Hepatocyte (in vitro differentiated cells): ENCODE measurements at regions not wholly inside any gene's neighbourhood (a gene's known extent, or its start where the extent isn't known, plus 50 kb on each side); places are given as distances from the start of the nearest gene placed in this dataset.
"Not testable (repeated sequence)": the region's sequence is repeated elsewhere in the genome, so short reads cannot be mapped to it uniquely, and the experiment has no call there.

Experiments used
- DNase-seq: peaks from one replicate; pipeline ENCODE4 v3.0.0-alpha.2; 2016; ENCODE audit warnings: low spot score
- H2AFZ ChIP-seq: fragments of 200-600 bp; sonication (generic); 2 replicates; pipeline ENCODE4 v1.6.0; 2016; ENCODE audit warnings: antibody characterized with exemption, mild to moderate bottlenecking
- H3K27ac ChIP-seq: fragments of 200-600 bp; sonication (generic); 2 replicates; pipeline ENCODE4 v1.5.1; 2016; ENCODE audit warnings: mild to moderate bottlenecking
- H3K27me3 ChIP-seq: fragments of 200-600 bp; sonication (generic); 2 replicates; pipeline ENCODE4 v1.6.1; 2016
- H3K36me3 ChIP-seq: fragments of 200-600 bp; sonication (generic); replicated peaks from 2 replicates; pipeline ENCODE4 v1.5.1; 2016; ENCODE audit warnings: low read depth; ENCODE audit not compliant: insufficient read depth
- H3K4me1 ChIP-seq: fragments of 200-600 bp; sonication (generic); 2 replicates; pipeline ENCODE4 v1.5.1; 2016; ENCODE audit warnings: mild to moderate bottlenecking, moderate library complexity; ENCODE audit not compliant: insufficient read depth
- H3K4me2 ChIP-seq: fragments of 200-600 bp; sonication (generic); 2 replicates; pipeline ENCODE4 v1.6.0; 2016
- H3K4me3 ChIP-seq: fragments of 200-600 bp; sonication (generic); 2 replicates; pipeline ENCODE4 v1.5.1; 2016; ENCODE audit warnings: mild to moderate bottlenecking
- H3K79me2 ChIP-seq: fragments of 200-600 bp; sonication (generic); 2 replicates; pipeline ENCODE4 v1.6.0; 2017; ENCODE audit warnings: mild to moderate bottlenecking
- H3K9me2 ChIP-seq: fragments of 200-600 bp; sonication (generic); replicated peaks from 2 replicates; pipeline ENCODE4 v1.6.0; 2017; ENCODE audit warnings: mild to moderate bottlenecking; ENCODE audit not compliant: insufficient read depth
- H3K9me3 ChIP-seq: fragments of 200-600 bp; sonication (generic); 2 replicates; pipeline ENCODE4 v1.5.1; 2016; ENCODE audit warnings: low read depth, mild to moderate bottlenecking
- H4K20me1 ChIP-seq: fragments of 200-600 bp; sonication (generic); 2 replicates; pipeline ENCODE4 v1.6.0; 2016; ENCODE audit warnings: mild to moderate bottlenecking; ENCODE audit not compliant: insufficient read depth, poor library complexity, severe bottlenecking
- CTCF ChIP-seq: fragments of 200-600 bp; sonication (generic); IDR thresholded peaks from 2 replicates; pipeline ENCODE4 v1.5.1; 2016; ENCODE audit warnings: antibody characterized with exemption, mild to moderate bottlenecking; ENCODE audit not compliant: poor library complexity
- EZH2 ChIP-seq: fragments of 200-600 bp; sonication (generic); IDR thresholded peaks from 2 replicates; pipeline ENCODE4 v1.6.1; 2016; ENCODE audit warnings: antibody characterized with exemption, mild to moderate bottlenecking, borderline replicate concordance
- EZH2phosphoT487 ChIP-seq: fragments of 200-600 bp; sonication (generic); IDR thresholded peaks from one replicate; pipeline ENCODE4 v1.6.1; 2018; ENCODE audit warnings: antibody characterized with exemption, mild to moderate bottlenecking, low read depth, moderate library complexity; ENCODE audit not compliant: unreplicated experiment, severe bottlenecking
- whole genome bisulfite sequencing: methylation state at CpG from one replicate; pipeline ENCODE4 v1.1.6; 2016; ENCODE audit warnings: low lambda C conversion rate; ENCODE audit errors: missing lambda C conversion rate; 5-methylcytosine and 5-hydroxymethylcytosine counted together

- no peaks in the 10 kb centered on the region for H3K9me3 ChIP-seq
- H3K4me3 ChIP-seq = no peak overlapping the region
- no peak overlapping the region for H2AFZ ChIP-seq
- H3K4me1 ChIP-seq = no peaks in the 10 kb centered on the region
- DNase-seq = no peak
- H3K36me3 ChIP-seq = no peaks in the 10 kb centered on the region
- no peaks in the 10 kb centered on the region for H4K20me1 ChIP-seq
- H3K79me2 ChIP-seq = no peaks in the 10 kb centered on the region
- H3K4me2 ChIP-seq = no peak overlapping the region
- H3K27ac ChIP-seq = no peak overlapping the region
- no peaks in the 10 kb centered on the region for H3K27me3 ChIP-seq
- H3K9me2 ChIP-seq = no peaks in the 10 kb centered on the region
- WGBS = 68% methylated on average over 2 of the region's 2 CpGs
- TF ChIP-seq EZH2 = no peak
- no peak for TF ChIP-seq CTCF
Observed at GRCh38 chrX:13448941-13449340, 120.5 kb upstream of the EGFL6 start.

DNA sequence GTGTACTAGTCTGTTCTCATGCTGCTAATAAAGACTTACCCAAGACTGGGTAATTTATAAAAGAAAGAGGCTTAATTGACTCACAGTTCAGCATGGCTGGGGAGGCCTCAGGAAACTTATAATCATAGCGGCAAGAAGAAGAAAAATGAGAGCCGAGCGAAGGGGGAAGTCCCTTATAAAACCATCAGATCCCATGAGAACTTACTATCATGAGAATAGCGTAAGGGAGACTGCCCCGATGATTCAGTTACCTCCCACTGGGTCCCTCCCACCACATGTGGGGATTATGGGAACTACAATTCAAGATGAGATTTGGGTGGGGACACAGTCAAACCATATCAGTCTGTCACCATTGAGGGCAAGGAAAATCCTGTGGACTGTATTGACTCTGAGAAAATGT lies 121.8 kb upstream of the ATXN3L start:
- H4K20me1 ChIP-seq, H3K36me3 ChIP-seq, H3K79me2 ChIP-seq, H3K9me3 ChIP-seq, H2AFZ ChIP-seq, H3K4me2 ChIP-seq, H3K4me3 ChIP-seq, H3K9me2 ChIP-seq, H3K27me3 ChIP-seq, H3K4me1 ChIP-seq, DNase-seq, H3K27ac ChIP-seq: not testable (repeated sequence)
- WGBS = 98% methylated on average over 5 of the region's 5 CpGs

DNA sequence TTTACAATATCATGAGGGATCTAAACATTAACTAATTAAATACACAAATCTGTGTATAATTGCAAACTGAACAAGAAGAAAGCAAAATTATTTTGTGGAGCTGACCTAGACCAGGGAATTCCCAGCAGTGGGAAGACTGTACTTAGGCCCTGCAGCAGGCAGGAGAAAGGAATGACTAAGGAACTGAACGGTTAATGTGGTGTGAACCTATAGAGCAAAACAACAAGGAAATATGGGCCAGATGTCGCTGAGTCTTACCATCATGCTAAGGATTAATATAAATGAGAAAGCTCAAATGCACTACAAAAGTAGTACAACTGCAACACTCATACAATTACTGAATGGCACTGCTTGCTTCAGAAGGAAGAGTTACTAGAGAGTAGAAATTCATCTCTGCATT lies 120.3 kb upstream of the ATXN3L start:
- Histone ChIP-seq H3K36me3 (no peaks in the 10 kb centered on the region), H3K27ac (no peak overlapping the region), H3K9me3 (no peaks in the 10 kb centered on the region), H3K79me2 (no peaks in the 10 kb centered on the region), H4K20me1 (no peaks in the 10 kb centered on the region), H3K27me3 (no peaks in the 10 kb centered on the region), H3K4me1 (no peaks in the 10 kb centered on the region), H3K4me2 (no peak overlapping the region), H2AFZ (no peak overlapping the region), H3K4me3 (no peak overlapping the region), H3K9me2 (no peaks in the 10 kb centered on the region)
- TF ChIP-seq EZH2phosphoT487 (no peak), CTCF (no peak), EZH2 (no peak)
- WGBS = 61% methylated on average over 2 of the region's 2 CpGs
- DNase-seq = no peak

DNA sequence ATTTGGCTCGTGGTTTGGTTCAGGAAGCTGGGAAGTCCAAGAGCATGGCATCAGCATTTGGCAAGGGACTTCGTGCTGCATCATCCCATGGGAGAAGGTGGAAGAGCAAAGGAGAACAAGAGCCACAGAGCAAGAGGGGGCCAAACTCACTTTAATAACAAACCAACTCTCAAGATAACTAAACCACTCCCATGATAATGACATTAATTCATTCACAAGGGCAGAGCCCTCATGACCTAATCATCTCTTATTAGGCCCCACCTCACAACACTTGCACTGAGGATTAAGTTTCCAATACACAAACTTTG lies 113.4 kb upstream of the ATXN3L start:
- Histone ChIP-seq H3K9me3 (no peaks in the 10 kb centered on the region), H3K27me3 (no peaks in the 10 kb centered on the region), H3K4me1 (peaks cover 18% of the 10 kb centered on the region), H2AFZ (no peak overlapping the region), H3K9me2 (no peaks in the 10 kb centered on the region), H3K79me2 (no peaks in the 10 kb centered on the region), H3K27ac (peak overlapping the region; percentile 54), H3K4me2 (no peak overlapping the region), H4K20me1 (no peaks in the 10 kb centered on the region), H3K36me3 (no peaks in the 10 kb centered on the region), H3K4me3 (no peak overlapping the region)
- no peak for TF ChIP-seq EZH2
- no peak for TF ChIP-seq EZH2phosphoT487
- TF ChIP-seq CTCF = no peak
- WGBS = 58% methylated on average over 2 of the region's 2 CpGs
- DNase-seq = no peak
